NCI-H2081 treated with DMSO at 0.1 percent for 48 hours (cell line): ENCODE measurements at regions not wholly inside any gene's neighbourhood (a gene's known extent, or its start where the extent isn't known, plus 50 kb on each side); places are given as distances from the start of the nearest gene placed in this dataset.
"Not testable (repeated sequence)": the region's sequence is repeated elsewhere in the genome, so short reads cannot be mapped to it uniquely, and the experiment has no call there.

ENCODE experiments used
- DNase-seq: peaks from one replicate; lab custom pipeline; 2025; lab: John Stamatoyannopoulos, UW

GRCh38 chr14:43307836-43308235 is 1199.2 kb downstream of the FSCB start:
- DNase-seq: no peak

DNA sequence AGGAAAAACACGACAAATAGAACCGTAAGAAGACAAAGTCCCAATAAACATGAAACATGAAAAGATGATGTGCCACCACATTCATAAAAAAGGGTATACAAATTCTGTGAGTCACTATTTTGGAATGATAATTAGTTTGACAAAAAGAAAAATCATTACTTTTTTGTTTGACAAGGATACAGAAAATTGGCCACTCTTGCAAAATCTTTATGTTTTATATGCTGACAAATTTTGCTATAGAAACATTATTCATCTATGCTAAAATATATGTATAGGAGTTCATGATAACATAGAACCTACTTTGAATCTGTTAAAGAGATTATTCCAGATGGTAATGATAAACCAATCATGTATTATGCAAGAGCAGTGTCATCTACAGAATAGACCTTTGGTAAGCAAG is 1201.0 kb downstream of the FSCB start:
- no peak for DNase-seq

DNA sequence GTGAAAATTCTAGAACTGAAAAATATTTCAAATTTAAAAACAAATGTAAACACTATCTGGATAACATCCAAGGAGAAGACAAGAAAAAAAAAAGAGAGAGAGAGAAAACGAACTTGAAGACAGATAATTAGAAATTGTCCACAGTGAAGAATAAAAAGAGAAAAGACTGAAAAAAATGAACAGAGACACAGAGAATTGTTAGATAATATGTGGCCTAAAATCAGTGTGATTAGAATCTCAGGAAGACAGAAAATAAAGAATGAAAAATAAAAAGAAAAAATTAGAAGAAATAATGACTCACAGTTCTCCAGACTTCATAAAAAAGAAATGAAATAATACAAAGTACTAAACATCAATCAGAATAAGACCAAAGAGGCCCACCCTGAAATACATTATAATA is 1209.3 kb downstream of the FSCB start:
- no peak for DNase-seq

DNA sequence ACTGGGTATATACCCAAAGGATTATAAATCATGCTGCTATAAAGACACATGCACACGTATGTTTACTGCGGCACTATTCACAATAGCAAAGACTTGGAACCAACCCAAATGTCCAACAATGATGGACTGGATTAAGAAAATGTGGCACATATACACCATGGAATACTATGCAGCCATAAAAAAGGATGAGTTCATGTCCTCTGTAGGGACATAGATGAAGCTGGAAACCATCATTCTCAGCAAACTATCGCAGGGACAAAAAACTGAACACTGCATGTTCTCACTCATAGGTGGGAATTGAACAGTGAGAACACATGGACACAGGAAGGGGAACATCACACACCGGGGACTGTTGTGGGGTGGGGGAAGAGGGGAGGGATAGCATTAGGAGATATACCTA is 1211.0 kb downstream of the FSCB start:
- DNase-seq: not testable (repeated sequence)

GRCh38 chr14:43285575-43285974 is 1221.5 kb downstream of the FSCB start:
- no peak for DNase-seq

DNA sequence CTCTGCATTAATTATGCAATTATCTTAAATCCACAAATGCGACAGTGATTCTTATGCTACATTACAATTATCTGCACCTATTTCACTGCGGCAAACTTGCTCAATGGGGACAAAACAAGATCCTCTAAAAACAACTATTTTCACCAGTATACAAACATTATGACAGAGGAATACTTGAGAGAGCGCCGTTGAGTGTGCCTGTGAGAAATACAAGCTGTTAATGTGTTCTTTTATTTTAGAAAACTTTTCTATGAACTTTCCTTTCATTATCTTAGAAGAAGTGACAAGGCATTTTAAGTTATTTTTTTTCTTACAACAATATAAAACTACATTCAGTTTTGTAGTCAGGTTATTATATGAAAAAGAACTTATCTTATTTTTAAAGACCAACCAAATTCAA is 1247.0 kb downstream of the FSCB start:
- DNase-seq: no peak

GRCh38 chr14:43258396-43258795 is 1248.7 kb downstream of the FSCB start:
- DNase-seq: no peak

DNA sequence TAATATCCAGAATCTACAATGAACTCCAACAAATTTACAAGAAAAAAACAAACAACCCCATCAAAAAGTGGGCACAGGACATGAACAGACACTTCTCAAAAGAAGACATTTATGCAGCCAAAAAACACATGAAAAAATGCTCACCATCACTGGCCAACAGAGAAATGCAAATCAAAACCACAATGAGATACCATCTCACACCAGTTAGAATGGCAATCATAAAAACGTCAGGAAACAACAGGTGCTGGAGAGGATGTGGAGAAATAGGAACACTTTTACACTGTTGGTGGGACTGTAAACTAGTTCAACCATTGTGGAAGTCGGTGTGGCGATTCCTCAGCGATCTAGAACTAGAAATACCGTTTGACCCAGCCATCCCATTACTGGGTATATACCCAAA is 1250.1 kb downstream of the FSCB start:
- DNase-seq: not testable (repeated sequence)

GRCh38 chr14:43252866-43253265 is 1254.2 kb downstream of the FSCB start:
- no peak for DNase-seq

- no peak for DNase-seq
Measured at GRCh38 chr14:43249591-43249990, 1257.5 kb downstream of the FSCB start.

- DNase-seq: no peak
Measured at GRCh38 chr14:43249116-43249515, 1258.0 kb downstream of the FSCB start.

DNA sequence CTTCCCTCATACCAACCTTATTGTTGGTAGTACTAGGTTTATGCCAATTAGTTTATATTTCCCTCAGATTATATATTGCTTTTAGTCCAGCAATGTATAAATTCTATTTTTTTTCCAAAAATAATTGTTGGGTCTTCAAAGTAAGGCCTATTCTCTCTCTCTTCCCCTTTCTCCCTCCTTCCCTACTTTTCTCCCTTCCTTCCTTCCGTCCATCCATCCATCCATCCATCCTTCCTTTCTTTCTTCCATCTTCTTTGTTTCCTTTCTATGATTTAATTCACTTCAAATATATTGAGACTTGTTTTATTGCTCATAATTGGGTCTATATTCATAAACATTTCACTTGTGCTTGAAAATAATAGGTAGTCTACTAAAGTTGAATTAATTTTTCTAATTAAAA is 1259.2 kb downstream of the FSCB start:
- no peak for DNase-seq

GRCh38 chr14:43244142-43244625 is 1262.9 kb downstream of the FSCB start:
- DNase-seq: no peak

DNA sequence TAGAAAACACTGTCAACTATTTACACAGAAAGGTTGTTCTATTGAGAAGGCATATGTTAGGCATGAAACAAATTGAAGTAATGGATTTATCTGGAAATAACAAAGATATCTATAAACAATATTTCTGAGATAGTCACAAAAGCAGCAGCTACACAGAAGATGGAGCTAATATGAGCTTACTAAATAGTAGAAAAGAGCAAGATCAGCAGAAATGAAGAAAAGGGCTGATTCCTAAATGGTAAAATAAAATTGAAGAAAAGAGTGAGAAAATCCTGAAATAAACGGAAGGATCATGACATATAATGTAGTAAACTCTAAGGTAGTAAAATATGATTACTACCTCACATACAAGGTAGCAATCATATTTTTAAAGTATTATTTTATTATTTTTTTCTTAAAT is 1263.9 kb downstream of the FSCB start:
- DNase-seq: no peak

DNA sequence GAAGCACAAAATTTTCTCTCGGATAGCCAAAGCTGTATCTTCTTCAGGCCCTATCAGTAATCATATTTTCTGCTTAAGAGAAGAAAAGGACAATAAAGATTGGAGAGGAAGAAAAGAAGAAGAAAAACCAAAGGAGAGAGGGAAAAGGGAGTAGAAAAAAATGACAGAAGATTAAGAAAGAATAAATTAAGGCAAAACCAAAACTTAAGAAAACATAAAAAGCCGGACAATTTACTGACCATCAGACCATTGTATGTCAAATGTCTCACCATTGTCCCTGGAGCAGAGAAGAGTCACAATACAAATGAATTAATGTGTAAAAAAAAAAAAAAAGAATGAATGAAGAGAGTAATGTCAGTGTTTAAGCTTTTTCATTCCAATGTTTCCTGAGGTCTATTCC is 1274.8 kb downstream of the FSCB start:
- DNase-seq: no peak

DNA sequence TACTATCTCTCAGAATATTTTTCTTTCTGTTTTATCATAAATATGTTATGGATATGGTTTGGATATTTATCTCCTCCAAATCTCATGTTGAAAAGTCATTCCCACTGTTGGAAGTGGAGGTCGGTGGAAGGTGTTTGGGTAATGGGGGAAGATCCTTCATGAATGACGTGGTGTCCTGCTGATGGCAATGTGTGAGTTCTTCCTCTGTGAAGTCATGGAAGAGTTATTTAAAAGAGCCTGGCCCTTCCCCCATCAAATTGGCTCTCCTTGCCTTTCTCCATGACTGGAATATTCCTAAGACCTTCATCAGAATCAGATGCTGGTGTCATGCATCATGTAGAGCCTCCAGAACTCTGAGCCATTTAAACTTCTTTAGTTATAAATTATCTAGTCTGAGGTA is 1291.6 kb downstream of the FSCB start:
- no peak for DNase-seq

DNA sequence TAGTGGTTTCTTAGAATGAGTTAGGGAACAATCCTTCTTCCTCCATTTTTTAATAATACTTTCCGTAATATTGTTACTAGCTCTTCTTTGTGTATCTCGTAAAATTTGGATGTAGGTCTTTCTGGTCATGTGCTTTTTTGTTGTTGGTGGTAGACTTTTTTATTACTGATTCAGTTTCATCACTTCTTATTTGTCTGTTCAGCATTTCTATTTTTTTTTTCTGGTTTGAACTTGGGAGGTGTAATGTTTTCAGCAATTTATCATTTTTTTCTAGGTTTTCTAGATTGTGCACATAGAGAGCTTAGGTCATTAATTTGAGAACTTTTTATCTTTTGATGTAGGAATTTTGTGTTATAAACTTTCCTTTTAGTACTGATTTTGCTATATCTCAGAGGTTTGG is 1299.9 kb downstream of the FSCB start:
- no peak for DNase-seq

DNA sequence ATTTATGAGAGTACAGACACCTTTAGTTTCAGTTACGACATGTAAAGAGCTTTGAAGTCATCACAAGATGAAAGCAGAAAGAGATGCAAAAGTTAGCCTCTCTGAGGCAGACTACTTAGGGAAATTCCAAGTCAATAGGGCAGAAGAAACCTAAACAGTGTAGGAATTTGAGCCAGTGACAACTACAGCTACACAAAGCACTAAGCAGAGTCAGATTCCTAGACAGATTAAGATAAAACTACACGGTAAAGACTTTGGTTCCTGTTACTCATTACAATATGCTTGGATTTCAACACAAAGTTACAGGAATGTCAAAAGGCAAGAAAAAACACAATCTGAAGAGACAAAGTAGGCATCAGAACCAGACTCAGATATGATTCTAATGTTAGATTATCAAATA is 1302.3 kb downstream of the FSCB start:
- DNase-seq: no peak

DNA sequence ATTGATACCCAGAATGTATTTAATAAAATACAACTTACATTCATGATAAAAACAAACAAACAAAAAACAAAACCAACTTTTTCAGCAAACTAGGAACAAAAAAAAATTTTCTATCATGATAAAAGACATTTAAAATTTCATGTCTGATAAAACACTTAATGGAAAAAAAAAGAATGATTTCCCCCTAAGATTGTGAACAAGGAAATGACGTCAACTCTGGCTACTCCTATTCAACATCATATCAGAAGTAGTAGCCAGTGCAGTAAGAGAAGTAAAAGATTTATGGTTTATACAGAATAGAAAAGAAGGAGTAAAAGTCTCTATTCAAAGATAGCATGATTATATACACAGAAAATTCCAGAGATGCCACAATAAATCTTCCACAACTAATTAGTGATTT is 1306.6 kb downstream of the FSCB start:
- DNase-seq: no peak

- DNase-seq: no peak
Measured at GRCh38 chr14:43198465-43198864, 1308.6 kb downstream of the FSCB start.

DNA sequence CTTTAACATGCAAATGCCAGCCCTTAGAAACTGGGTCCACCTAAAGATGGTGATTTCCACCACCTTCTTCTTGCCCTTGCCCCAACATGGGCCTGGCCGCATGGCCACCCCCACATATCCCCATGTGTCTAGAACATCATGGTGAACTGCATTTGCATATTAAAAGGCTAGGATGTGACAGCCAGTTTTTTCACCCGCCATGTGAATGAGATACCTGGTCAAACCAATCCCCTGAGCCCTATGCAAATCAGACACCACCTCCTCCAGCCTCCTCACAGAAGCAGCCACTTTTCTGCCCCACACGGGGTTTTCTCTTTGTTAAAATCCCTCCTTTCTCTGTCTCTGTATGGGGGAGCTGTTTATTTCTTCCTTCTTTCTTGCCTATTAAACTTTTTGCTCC is 1322.5 kb downstream of the FSCB start:
- no peak for DNase-seq

- no peak for DNase-seq
Measured at GRCh38 chr14:43183916-43184315, 1323.2 kb downstream of the FSCB start.

- DNase-seq: no peak
Measured at GRCh38 chr14:43175896-43176295, 1331.2 kb downstream of the FSCB start.

GRCh38 chr14:43172899-43173548 is 1334.1 kb downstream of the FSCB start:
- no peak for DNase-seq

- DNase-seq: no peak
Measured at GRCh38 chr14:43169722-43170121, 1337.4 kb downstream of the FSCB start.
